HG03575 (cell line): ENCODE measurements at regions not wholly inside any gene's neighbourhood (a gene's known extent, or its start where the extent isn't known, plus 50 kb on each side); places are given as distances from the start of the nearest gene placed in this dataset.
"Not testable (repeated sequence)": the region's sequence is repeated elsewhere in the genome, so short reads cannot be mapped to it uniquely, and the experiment has no call there.

Source experiments
- ATAC-seq: cut with Tn5 transposase; IDR thresholded peaks from one replicate; pipeline ENCODE4 v1.9.1; 2021; ENCODE audit not compliant: unreplicated experiment, insufficient number of reproducible peaks, low FRiP score; ENCODE audit errors: extremely low read depth

- not testable (repeated sequence) for ATAC-seq
Measured at GRCh38 chr2:87295135-87295534, 273.5 kb upstream of the PLGLB1 start.

DNA sequence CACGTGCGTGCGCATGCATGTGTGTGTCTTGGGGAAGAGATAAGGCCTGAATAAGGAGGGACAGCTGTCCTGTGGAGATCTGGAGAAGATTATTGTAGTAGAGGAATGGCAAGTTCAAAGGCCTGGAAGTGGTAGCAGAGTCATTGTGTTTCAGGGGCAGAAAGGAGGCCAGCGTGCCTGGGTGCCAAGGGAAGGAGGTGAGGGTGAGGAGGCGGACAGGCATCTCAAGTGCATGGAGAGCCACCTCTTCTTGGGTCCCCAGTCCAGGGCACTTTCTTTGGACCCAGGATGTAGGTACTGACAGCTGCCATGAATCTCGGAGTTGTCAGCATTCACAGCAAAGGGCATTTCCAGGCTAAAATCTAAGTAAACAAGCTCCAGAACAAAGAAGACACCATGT lies 279.7 kb upstream of the PLGLB1 start:
- ATAC-seq = not testable (repeated sequence)

- ATAC-seq = not testable (repeated sequence)
Measured at GRCh38 chr2:87301871-87302270, 280.2 kb upstream of the PLGLB1 start.

DNA sequence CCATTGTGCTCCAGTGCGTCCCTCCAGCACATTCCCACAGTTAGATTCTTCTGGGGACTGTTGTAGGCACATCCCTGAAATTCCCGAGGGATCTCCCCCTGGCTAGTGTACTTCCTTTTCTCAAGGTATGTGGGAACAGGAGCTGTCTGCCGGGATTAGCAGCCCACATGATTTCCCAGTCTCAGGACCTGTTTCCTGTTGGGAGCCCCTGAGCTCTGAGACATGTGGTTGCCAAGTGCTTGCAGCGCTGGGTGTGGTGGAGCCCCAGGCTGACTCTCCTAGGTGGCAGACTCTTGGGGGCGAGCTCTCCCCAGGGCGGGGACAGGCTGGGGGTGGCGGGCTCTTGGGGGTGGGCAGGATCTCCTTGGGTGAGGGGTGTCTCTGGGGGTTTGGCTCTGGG lies 287.0 kb upstream of the PLGLB1 start:
- not testable (repeated sequence) for ATAC-seq

DNA sequence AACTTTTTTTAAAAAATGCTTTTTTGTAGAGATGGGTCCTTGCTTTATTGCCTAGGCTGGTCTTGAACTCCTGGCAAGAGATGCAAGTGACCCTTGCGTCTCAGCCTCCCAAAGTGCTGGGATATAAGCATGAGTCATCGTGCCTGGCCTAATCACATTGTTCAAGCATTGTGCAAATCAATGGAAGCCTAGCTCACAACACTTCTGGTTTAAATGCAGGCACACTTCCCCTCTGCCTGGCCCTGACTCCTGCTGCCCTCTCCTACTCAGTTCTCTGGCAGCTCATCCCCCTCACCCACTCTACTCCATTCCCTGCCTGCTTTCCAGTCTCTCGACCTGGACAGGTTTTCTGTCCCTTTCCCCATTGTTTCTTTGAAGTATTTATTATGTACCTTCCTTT lies 288.1 kb upstream of the PLGLB1 start:
- ATAC-seq = not testable (repeated sequence)

GRCh38 chr2:87311896-87312441 lies 290.3 kb upstream of the PLGLB1 start:
- not testable (repeated sequence) for ATAC-seq

DNA sequence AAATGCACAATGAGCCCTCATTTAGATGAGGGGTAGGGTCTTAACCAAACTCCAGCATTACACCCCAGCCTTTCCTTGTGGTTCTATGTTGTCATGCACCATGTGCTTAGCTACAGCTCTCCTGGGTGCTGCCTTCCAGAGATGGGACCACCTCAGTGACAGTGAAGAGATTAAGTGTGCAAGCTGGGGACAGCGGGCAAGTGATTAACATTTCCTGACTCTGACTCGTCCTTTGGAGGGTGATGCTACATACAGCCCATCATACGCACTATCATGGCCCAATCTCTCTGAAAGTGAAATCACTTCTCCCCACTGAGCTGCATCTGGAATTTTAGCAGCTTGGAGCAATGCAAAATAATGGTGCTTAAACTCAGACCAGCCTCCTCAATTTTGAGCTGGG lies 293.0 kb upstream of the PLGLB1 start:
- not testable (repeated sequence) for ATAC-seq

- ATAC-seq = not testable (repeated sequence)
Measured at GRCh38 chr2:87315183-87315902, 293.7 kb upstream of the PLGLB1 start.

DNA sequence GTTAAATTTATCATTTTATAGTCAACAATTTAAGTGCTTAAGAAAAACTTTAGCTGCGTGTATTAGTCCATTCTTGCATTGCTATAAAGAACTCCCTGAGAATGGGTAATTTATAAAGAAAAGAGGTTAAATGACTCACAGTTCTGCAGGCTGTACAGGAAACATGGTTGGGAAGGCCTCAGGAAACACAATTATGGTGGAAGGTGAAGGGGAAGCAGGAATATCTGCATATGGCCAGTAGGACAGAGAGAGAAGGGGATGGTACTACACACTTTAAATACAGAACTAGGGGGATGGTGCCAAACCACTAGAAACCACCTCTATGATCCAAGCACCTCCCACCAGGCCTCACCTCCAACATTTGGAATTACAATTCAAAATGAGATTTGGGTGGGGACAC lies 295.5 kb upstream of the PLGLB1 start:
- ATAC-seq = not testable (repeated sequence)

- not testable (repeated sequence) for ATAC-seq
Measured at GRCh38 chr2:87318814-87319491, 297.3 kb upstream of the PLGLB1 start.

GRCh38 chr2:87319705-87320104 lies 298.1 kb upstream of the PLGLB1 start:
- ATAC-seq = not testable (repeated sequence)

- ATAC-seq = not testable (repeated sequence)
Measured at GRCh38 chr2:87321201-87321600, 299.6 kb upstream of the PLGLB1 start.

GRCh38 chr2:87324335-87325041 lies 302.8 kb upstream of the PLGLB1 start:
- not testable (repeated sequence) for ATAC-seq

DNA sequence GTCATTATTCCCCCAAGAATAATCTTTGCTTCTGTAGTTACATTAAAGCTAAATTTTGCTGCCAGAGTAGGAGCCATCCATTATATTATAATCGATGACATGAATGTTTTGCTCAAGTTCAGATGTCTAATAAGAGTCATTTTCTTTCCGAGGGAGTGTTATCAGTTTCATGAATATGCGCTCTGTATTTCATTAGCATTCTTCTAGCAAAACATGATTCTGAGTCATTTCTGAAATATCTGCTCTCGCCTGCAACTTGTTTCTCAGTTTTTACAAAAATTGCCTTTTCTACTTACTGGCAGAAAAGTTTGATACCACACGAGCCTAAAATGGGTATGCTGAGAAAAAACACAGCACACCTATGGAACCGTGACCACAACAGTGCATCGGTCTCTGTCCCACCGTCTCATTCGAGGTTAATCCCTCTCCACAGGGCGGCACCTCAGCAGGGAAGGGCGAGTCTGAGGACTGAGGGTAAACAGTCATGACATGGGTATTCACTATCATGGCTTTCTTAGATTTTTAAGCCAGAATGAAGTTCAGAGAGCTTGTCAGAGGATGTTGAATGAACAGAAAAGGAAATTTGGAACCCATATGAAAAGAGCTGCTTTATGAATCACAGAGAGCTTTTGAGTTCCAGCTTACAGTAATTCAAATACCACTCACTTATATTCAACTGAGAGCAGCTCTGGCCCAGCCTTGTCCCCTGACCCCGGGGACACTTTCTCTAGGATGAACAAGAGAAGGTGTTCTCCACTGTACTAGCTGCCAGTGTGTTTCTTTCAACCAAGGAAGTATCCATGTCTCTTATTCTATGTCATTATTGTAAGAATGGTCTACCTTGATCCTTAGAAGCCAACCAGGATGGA lies 303.6 kb upstream of the PLGLB1 start:
- ATAC-seq = not testable (repeated sequence)

GRCh38 chr2:87325911-87326294 lies 304.3 kb upstream of the PLGLB1 start:
- ATAC-seq = not testable (repeated sequence)

DNA sequence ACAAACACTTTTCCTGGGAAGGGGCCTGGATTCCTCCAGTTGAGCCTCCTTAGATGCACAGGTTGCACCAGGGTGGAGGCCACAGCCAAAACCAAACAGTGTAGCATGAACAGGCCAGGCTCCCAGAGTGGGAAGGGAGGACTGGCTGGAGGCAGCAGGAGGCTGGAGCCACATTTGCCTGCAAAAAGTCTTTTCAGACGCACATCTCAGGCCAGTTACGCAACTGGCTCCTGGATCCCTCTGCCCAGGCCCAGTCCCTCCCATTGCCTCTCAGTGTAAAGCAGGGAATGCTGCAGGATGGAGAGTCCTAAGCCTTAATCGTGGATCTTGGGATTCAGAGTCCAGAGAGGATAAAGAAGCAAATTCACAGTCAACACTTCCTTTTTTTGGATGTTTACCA lies 305.1 kb upstream of the PLGLB1 start:
- ATAC-seq = not testable (repeated sequence)

DNA sequence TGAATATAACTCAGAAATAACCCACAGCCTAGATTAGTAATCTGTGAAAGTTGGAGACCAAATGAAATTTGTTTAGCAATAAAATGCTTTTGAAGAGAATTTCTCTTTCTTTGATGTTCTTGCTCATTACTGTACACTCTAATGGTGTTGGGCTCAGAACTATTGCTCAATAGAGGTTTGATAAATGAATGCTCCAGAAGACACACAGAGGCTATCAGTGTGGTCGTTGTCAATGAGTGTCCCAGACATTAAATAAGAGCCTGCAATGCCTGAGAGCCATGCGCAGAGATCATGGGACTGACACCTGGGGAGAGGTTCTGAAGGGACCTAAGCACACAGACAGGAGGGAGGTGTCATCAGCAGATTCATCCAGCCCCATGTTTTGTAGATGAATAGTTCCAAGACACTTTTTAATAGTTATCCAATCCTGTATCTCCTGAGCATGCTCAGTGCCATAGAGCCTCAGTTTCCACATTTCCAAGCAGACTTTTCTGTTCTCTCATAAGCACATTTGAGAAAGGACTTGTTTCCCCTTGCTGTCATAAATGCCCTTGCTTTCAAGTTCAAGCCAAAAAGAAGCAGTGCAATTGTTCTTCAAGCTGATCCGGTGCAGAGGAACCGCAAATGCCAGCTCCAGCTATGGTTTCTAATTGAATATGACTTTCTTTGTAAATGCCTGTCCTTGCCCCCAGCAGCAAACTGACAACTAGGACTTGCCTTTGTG lies 306.2 kb upstream of the PLGLB1 start:
- ATAC-seq = not testable (repeated sequence)

GRCh38 chr2:87329529-87329928 lies 307.9 kb upstream of the PLGLB1 start:
- ATAC-seq = not testable (repeated sequence)
